ENCODE measurements at regions not wholly inside any gene's neighbourhood (a gene's known extent, or its start where the extent isn't known, plus 50 kb on each side); places are given as distances from the start of the nearest gene placed in this dataset.

GRCh38 chr4:112975567-112976355 lies 73.7 kb upstream of the ANK2 start:
- TF ChIP-seq CTCF (IDR thresholded peaks at IDR 0.05), result no peak
- no peak for TF ChIP-seq POLR2A (IDR thresholded peaks at IDR 0.05)
- TF ChIP-seq POLR2AphosphoS5 (IDR thresholded peaks at IDR 0.05), result no peak
- TF ChIP-seq EP300 (IDR thresholded peaks at IDR 0.05), result no peak

Measured in gastroesophageal sphincter (tissue), 3 donors.